HG03095 (cell line): ENCODE measurements at regions not wholly inside any gene's neighbourhood (a gene's known extent, or its start where the extent isn't known, plus 50 kb on each side); places are given as distances from the start of the nearest gene placed in this dataset.

Experiments
- ATAC-seq: cut with Tn5 transposase; IDR thresholded peaks from one replicate; pipeline ENCODE4 v1.9.1; 2021; ENCODE audit warnings: moderate library complexity; ENCODE audit not compliant: unreplicated experiment

GRCh38 chr18:65017372-65017760 lies 733.4 kb upstream of the CDH7 start:
- no peak for ATAC-seq

GRCh38 chr18:65016631-65017371 lies 734.0 kb upstream of the CDH7 start:
- no peak for ATAC-seq

- no peak for ATAC-seq
Measured at GRCh38 chr18:64994370-64994769, 756.4 kb upstream of the CDH7 start.

GRCh38 chr18:64993695-64994094 lies 757.1 kb upstream of the CDH7 start:
- ATAC-seq: no peak

- ATAC-seq: no peak
Measured at GRCh38 chr18:64992654-64993053, 758.2 kb upstream of the CDH7 start.

GRCh38 chr18:64991102-64991501 lies 759.7 kb upstream of the CDH7 start:
- no peak for ATAC-seq

- ATAC-seq: no peak
Measured at GRCh38 chr18:64986906-64987495, 763.8 kb upstream of the CDH7 start.

- ATAC-seq: no peak
Measured at GRCh38 chr18:64983497-64984238, 767.1 kb upstream of the CDH7 start.

GRCh38 chr18:64982414-64983055 lies 768.3 kb upstream of the CDH7 start:
- no peak for ATAC-seq

- no peak for ATAC-seq
Measured at GRCh38 chr18:64981915-64982314, 768.9 kb upstream of the CDH7 start.

- ATAC-seq: no peak
Measured at GRCh38 chr18:64979791-64980190, 771.0 kb upstream of the CDH7 start.

GRCh38 chr18:64974391-64975125 lies 776.3 kb upstream of the CDH7 start:
- ATAC-seq: no peak

- ATAC-seq: no peak
Measured at GRCh38 chr18:64972545-64972944, 778.3 kb upstream of the CDH7 start.

GRCh38 chr18:64966667-64967066 lies 784.1 kb upstream of the CDH7 start:
- no peak for ATAC-seq

GRCh38 chr18:64956465-64956864 lies 794.3 kb upstream of the CDH7 start:
- ATAC-seq: no peak

GRCh38 chr18:64949885-64950284 lies 800.9 kb upstream of the CDH7 start:
- no peak for ATAC-seq

- ATAC-seq: no peak
Measured at GRCh38 chr18:64936671-64937070, 787.8 kb upstream of the LINC00305 start.

GRCh38 chr18:64929036-64929435 lies 780.1 kb upstream of the LINC00305 start:
- no peak for ATAC-seq

- no peak for ATAC-seq
Measured at GRCh38 chr18:64919971-64920570, 771.2 kb upstream of the LINC00305 start.

- no peak for ATAC-seq
Measured at GRCh38 chr18:64918851-64919250, 770.0 kb upstream of the LINC00305 start.

GRCh38 chr18:64893349-64893748 lies 744.5 kb upstream of the LINC00305 start:
- no peak for ATAC-seq
